ENCODE measurements at regions not wholly inside any gene's neighbourhood (a gene's known extent, or its start where the extent isn't known, plus 50 kb on each side); places are given as distances from the start of the nearest gene placed in this dataset.

GRCh38 chr12:13841358-13841757 is 140.0 kb downstream of the GRIN2B start:
- no peak for DNase-seq

- no peak for DNase-seq
Measured at GRCh38 chr12:13839365-13840336, 141.8 kb downstream of the GRIN2B start.

GRCh38 chr12:13836099-13836498 is 145.3 kb downstream of the GRIN2B start:
- no peak for DNase-seq

GRCh38 chr12:13835652-13836051 is 145.8 kb downstream of the GRIN2B start:
- DNase-seq, result no peak

GRCh38 chr12:13834241-13834640 is 147.2 kb downstream of the GRIN2B start:
- no peak for DNase-seq

- DNase-seq, result no peak
Measured at GRCh38 chr12:13817131-13817530, 164.3 kb downstream of the GRIN2B start.

GRCh38 chr12:13816394-13816793 is 165.0 kb downstream of the GRIN2B start:
- no peak for DNase-seq

- peak in 1 of 3 donors; percentile 15 for DNase-seq
Measured at GRCh38 chr12:13812168-13812567, 169.2 kb downstream of the GRIN2B start.

- DNase-seq, result no peak
Measured at GRCh38 chr12:13811061-13811460, 170.3 kb downstream of the GRIN2B start.

GRCh38 chr12:13805041-13805440 is 176.4 kb downstream of the GRIN2B start:
- DNase-seq, result no peak

GRCh38 chr12:13801543-13801942 is 179.9 kb downstream of the GRIN2B start:
- no peak for DNase-seq

- no peak for DNase-seq
Measured at GRCh38 chr12:13799574-13799973, 181.8 kb downstream of the GRIN2B start.

- DNase-seq, result no peak
Measured at GRCh38 chr12:13798162-13798561, 183.2 kb downstream of the GRIN2B start.

GRCh38 chr12:13794706-13795105 is 186.7 kb downstream of the GRIN2B start:
- no peak for DNase-seq

- no peak for DNase-seq
Measured at GRCh38 chr12:13790317-13790716, 191.1 kb downstream of the GRIN2B start.

- DNase-seq, result no peak
Measured at GRCh38 chr12:13788626-13789025, 192.8 kb downstream of the GRIN2B start.

- DNase-seq, result no peak
Measured at GRCh38 chr12:13786646-13787045, 194.8 kb downstream of the GRIN2B start.

GRCh38 chr12:13784504-13784903 is 196.9 kb downstream of the GRIN2B start:
- peak in 2 of 3 donors; percentile 10 to 22 for DNase-seq

GRCh38 chr12:13780453-13780852 is 200.9 kb downstream of the GRIN2B start:
- no peak for DNase-seq

- DNase-seq, result no peak
Measured at GRCh38 chr12:13777374-13777773, 204.0 kb downstream of the GRIN2B start.

GRCh38 chr12:13772264-13772663 is 209.1 kb downstream of the GRIN2B start:
- DNase-seq, result no peak

- no peak for DNase-seq
Measured at GRCh38 chr12:13770576-13770975, 210.8 kb downstream of the GRIN2B start.

- no peak for DNase-seq
Measured at GRCh38 chr12:13769966-13770365, 211.4 kb downstream of the GRIN2B start.

- no peak for DNase-seq
Measured at GRCh38 chr12:13769273-13769672, 212.1 kb downstream of the GRIN2B start.

Measured in muscle of back (tissue), 3 donors.